H9 (cell line): ENCODE measurements at regions not wholly inside any gene's neighbourhood (a gene's known extent, or its start where the extent isn't known, plus 50 kb on each side); places are given as distances from the start of the nearest gene placed in this dataset.

Experiments used
- DNase-seq: peaks from one replicate; pipeline ENCODE4 v3.0.0-alpha.2; 2017
- H2AFZ ChIP-seq: one replicate; pipeline ENCODE4 v1.6.1; 2013; ENCODE audit warnings: mild to moderate bottlenecking, low read length, control low read depth, moderate library complexity
- H2AK5ac ChIP-seq: 2 replicates; pipeline ENCODE4 v1.6.1; 2013; ENCODE audit warnings: low read length, control low read depth, mixed read lengths; ENCODE audit not compliant: insufficient read length
- H2BK120ac ChIP-seq: one replicate; pipeline ENCODE4 v1.6.1; 2013; ENCODE audit warnings: low read depth, mild to moderate bottlenecking, low read length, control low read depth, inconsistent platforms; ENCODE audit not compliant: poor library complexity, severe bottlenecking
- H2BK12ac ChIP-seq: 2 replicates; pipeline ENCODE4 v1.6.1; 2013; ENCODE audit warnings: low read length, control low read depth, mixed read lengths, low read depth; ENCODE audit not compliant: insufficient read length
- H2BK15ac ChIP-seq: 2 replicates; pipeline ENCODE4 v1.6.1; 2013; ENCODE audit warnings: low read depth, low read length, control low read depth
- H2BK20ac ChIP-seq: one replicate; pipeline ENCODE4 v1.6.1; 2013; ENCODE audit warnings: low read depth, mild to moderate bottlenecking, low read length, control low read depth, inconsistent platforms; ENCODE audit not compliant: poor library complexity, severe bottlenecking
- H2BK5ac ChIP-seq: 2 replicates; pipeline ENCODE4 v1.6.1; 2013; ENCODE audit warnings: low read length, control low read depth, mixed read lengths; ENCODE audit not compliant: insufficient read length
- H3K14ac ChIP-seq: 2 replicates; pipeline ENCODE4 v1.6.1; 2013; ENCODE audit warnings: low read length, control low read depth; ENCODE audit not compliant: insufficient read depth
- H3K18ac ChIP-seq: 2 replicates; pipeline ENCODE4 v1.6.1; 2013; ENCODE audit warnings: low read depth, mild to moderate bottlenecking, mixed read lengths, low read length, control low read depth; ENCODE audit not compliant: insufficient read length
- H3K23ac ChIP-seq: 2 replicates; pipeline ENCODE4 v1.6.1; 2013; ENCODE audit warnings: low read length, control low read depth, mixed read lengths, low read depth; ENCODE audit not compliant: insufficient read length
- H3K23me2 ChIP-seq: 2 replicates; pipeline ENCODE4 v1.6.1; 2013; ENCODE audit warnings: low read depth, mild to moderate bottlenecking, mixed read lengths, low read length, control low read depth; ENCODE audit not compliant: insufficient read length, poor library complexity, severe bottlenecking
- H3K27ac ChIP-seq: 2 replicates; pipeline ENCODE4 v1.5.1; 2013; ENCODE audit warnings: low read length, control low read depth, mixed read lengths, low read depth; ENCODE audit not compliant: insufficient read length
- H3K27me3 ChIP-seq: 2 replicates; pipeline ENCODE4 v1.6.1; 2013; ENCODE audit warnings: low read length, control low read depth, inconsistent platforms; ENCODE audit not compliant: insufficient read depth
- H3K4ac ChIP-seq: 2 replicates; pipeline ENCODE4 v1.6.1; 2013; ENCODE audit warnings: low read depth, mild to moderate bottlenecking, control low read depth, inconsistent platforms, low read length, moderate library complexity
- H3K4me1 ChIP-seq: 2 replicates; pipeline ENCODE4 v1.6.1; 2013; ENCODE audit warnings: low read length, control low read depth, inconsistent platforms; ENCODE audit not compliant: insufficient read depth
- H3K4me2 ChIP-seq: 2 replicates; pipeline ENCODE4 v1.6.1; 2013; ENCODE audit warnings: low read length, control low read depth, mixed read lengths; ENCODE audit not compliant: insufficient read length, insufficient read depth
- H3K56ac ChIP-seq: 2 replicates; pipeline ENCODE4 v1.6.1; 2013; ENCODE audit warnings: low read depth, mild to moderate bottlenecking, mixed read lengths, low read length, control low read depth; ENCODE audit not compliant: insufficient read length
- H3K79me1 ChIP-seq: 2 replicates; pipeline ENCODE4 v1.6.1; 2013; ENCODE audit warnings: low read depth, mild to moderate bottlenecking, moderate library complexity, low read length, control low read depth, inconsistent platforms; ENCODE audit not compliant: insufficient read depth, poor library complexity, severe bottlenecking
- H3K79me2 ChIP-seq: 2 replicates; pipeline ENCODE4 v1.6.1; 2013; ENCODE audit warnings: low read length, control low read depth, inconsistent platforms; ENCODE audit not compliant: insufficient read depth
- H3K9ac ChIP-seq: 2 replicates; pipeline ENCODE4 v1.6.1; 2013; ENCODE audit warnings: low read length, control low read depth, mixed read lengths; ENCODE audit not compliant: insufficient read length; ENCODE audit errors: extremely low read depth
- H3K9me3 ChIP-seq: one replicate; pipeline ENCODE4 v1.6.1; 2013; ENCODE audit warnings: low read depth, low read length, inconsistent platforms; ENCODE audit not compliant: control insufficient read depth
- H3T11ph ChIP-seq: one replicate; pipeline ENCODE4 v1.6.1; 2013; ENCODE audit warnings: mild to moderate bottlenecking, low read length, control low read depth, inconsistent platforms
- H4K20me1 ChIP-seq: one replicate; pipeline ENCODE4 v1.6.1; 2013; ENCODE audit not compliant: control insufficient read depth, insufficient read length, insufficient read depth
- H4K5ac ChIP-seq: 2 replicates; pipeline ENCODE4 v1.6.1; 2013; ENCODE audit warnings: low read depth, mild to moderate bottlenecking, mixed read lengths, low read length, control low read depth; ENCODE audit not compliant: insufficient read length
- H4K8ac ChIP-seq: replicated peaks from 2 replicates; pipeline ENCODE4 v1.6.1; 2013; ENCODE audit warnings: low read length, control low read depth, mixed read lengths, low read depth; ENCODE audit not compliant: insufficient read length
- H4K91ac ChIP-seq: 2 replicates; pipeline ENCODE4 v1.6.1; 2013; ENCODE audit warnings: low read depth, mild to moderate bottlenecking, moderate library complexity, mixed read lengths, low read length, control low read depth; ENCODE audit not compliant: insufficient read length
- H3K27ac Mint-ChIP-seq, 3 experiments: 2 replicates in 2 of 3; 3 replicates in 1 of 3; pipeline ENCODE4 v1.8.0; 2020 to 2021; ENCODE audit warnings: mixed read lengths in 3 of 3, mild to moderate bottlenecking in 1 of 3, moderate library complexity in 1 of 3
- H3K27me3 Mint-ChIP-seq: 2 replicates; pipeline ENCODE4 v1.8.0; 2021; ENCODE audit warnings: low read depth, mild to moderate bottlenecking, moderate library complexity, mixed read lengths
- H3K36me3 Mint-ChIP-seq, 3 experiments: 2 replicates in 2 of 3; 3 replicates in 1 of 3; pipeline ENCODE4 v1.8.0; 2020 to 2021; ENCODE audit warnings: low read depth in 3 of 3, mixed read lengths in 3 of 3; ENCODE audit not compliant: insufficient read depth in 1 of 3
- H3K4me1 Mint-ChIP-seq, 2 experiments: 2 replicates each; pipeline ENCODE4 v1.8.0; 2020; ENCODE audit warnings: mixed read lengths in 2 of 2
- H3K4me3 Mint-ChIP-seq, 2 experiments: 2 replicates in 1 of 2; 3 replicates in 1 of 2; pipeline ENCODE4 v1.8.0; 2020 to 2021; ENCODE audit warnings: mild to moderate bottlenecking in 2 of 2, mixed read lengths in 2 of 2, moderate library complexity in 1 of 2
- H3K9me3 Mint-ChIP-seq, 2 experiments: 2 replicates in 1 of 2; 3 replicates in 1 of 2; pipeline ENCODE4 v1.8.0; 2020; ENCODE audit warnings: mild to moderate bottlenecking in 2 of 2, mixed read lengths in 2 of 2, moderate library complexity in 1 of 2
- CTCF ChIP-seq: fragments of 200-600 bp; sonication (generic); conservative IDR thresholded peaks from 3 replicates; pipeline ENCODE4 v1.8.0; 2021; ENCODE audit warnings: antibody characterized with exemption, mild to moderate bottlenecking
- WGBS: extraction: QIAGEN DNeasy Blood & Tissue Kit; methylation state at CpG from one replicate; pipeline ENCODE4 v1.1.7; 2013; ENCODE audit warnings: missing lambda C conversion rate, low lambda C conversion rate, mixed read lengths; ENCODE audit not compliant: insufficient read length; ENCODE audit errors: extremely low coverage; 5-methylcytosine and 5-hydroxymethylcytosine counted together

GRCh38 chr10:44780426-44780825 lies 130.7 kb upstream of the TMEM72 start:
- H3K27ac Mint-ChIP-seq, result no peak overlapping the region
- no peaks in the 10 kb centered on the region for H3K4me1 Mint-ChIP-seq
- Histone ChIP-seq H3K27me3 (no peaks in the 10 kb centered on the region), H2BK5ac (no peak overlapping the region), H4K20me1 (no peaks in the 10 kb centered on the region), H3K4me1 (no peaks in the 10 kb centered on the region), H3K9me3 (no peaks in the 10 kb centered on the region), H3K79me1 (no peaks in the 10 kb centered on the region), H4K5ac (no peak overlapping the region), H3K79me2 (no peaks in the 10 kb centered on the region), H3K4me2 (no peak overlapping the region), H2BK12ac (no peak overlapping the region), H3K14ac (no peak overlapping the region), H4K8ac (no peak overlapping the region), H3K9ac (no peak overlapping the region), H3K23ac (no peak overlapping the region), H3K18ac (no peak overlapping the region), H3K4ac (no peak overlapping the region), H3K56ac (no peak overlapping the region), H2BK15ac (no peak overlapping the region), H3K23me2 (no peaks in the 10 kb centered on the region), H2BK120ac (no peak overlapping the region), H3K27ac (no peak overlapping the region), H4K91ac (no peak overlapping the region), H2AK5ac (no peak overlapping the region), H3T11ph (no peak overlapping the region), H2AFZ (no peak overlapping the region), H2BK20ac (no peak overlapping the region)
- DNase-seq, result no peak
- no peaks in the 10 kb centered on the region; the same call in none of the 2 replicates for H3K27me3 Mint-ChIP-seq
- no CpG with 5 or more reads among the region's 2 CpGs for WGBS
- no peaks in the 10 kb centered on the region for H3K9me3 Mint-ChIP-seq
- no peak for TF ChIP-seq CTCF
- no peaks in the 10 kb centered on the region for H3K36me3 Mint-ChIP-seq
- no peak overlapping the region for H3K4me3 Mint-ChIP-seq
